GM23248 (cell line): ENCODE measurements at regions not wholly inside any gene's neighbourhood (a gene's known extent, or its start where the extent isn't known, plus 50 kb on each side); places are given as distances from the start of the nearest gene placed in this dataset.

ENCODE experiments used
- DNase-seq: peaks from one replicate; pipeline ENCODE4 v3.0.0-alpha.2; 2015
- H2AFZ ChIP-seq: fragments of 200-600 bp; sonication (generic); 2 replicates; pipeline ENCODE4 v1.6.1; 2016; ENCODE audit warnings: antibody characterized with exemption
- H3F3A ChIP-seq: fragments of 200-600 bp; sonication (generic); 2 replicates; pipeline ENCODE4 v1.6.1; 2016; ENCODE audit warnings: mild to moderate bottlenecking, antibody characterized with exemption, mixed run types; ENCODE audit not compliant: insufficient read depth
- H3K27ac ChIP-seq: fragments of 200-600 bp; sonication (generic); 2 replicates; pipeline ENCODE4 v1.5.1; 2016; ENCODE audit warnings: mild to moderate bottlenecking
- H3K27me3 ChIP-seq: fragments of 200-600 bp; sonication (generic); replicated peaks from 2 replicates; pipeline ENCODE4 v1.6.1; 2016; ENCODE audit warnings: mild to moderate bottlenecking; ENCODE audit not compliant: insufficient read depth
- H3K36me3 ChIP-seq: fragments of 200-600 bp; sonication (generic); 2 replicates; pipeline ENCODE4 v1.6.1; 2016; ENCODE audit warnings: low read depth, mild to moderate bottlenecking
- H3K4me1 ChIP-seq: fragments of 200-600 bp; sonication (generic); 2 replicates; pipeline ENCODE4 v1.6.1; 2016; ENCODE audit warnings: mild to moderate bottlenecking; ENCODE audit not compliant: insufficient read depth
- H3K4me2 ChIP-seq: fragments of 200-600 bp; sonication (generic); one replicate; pipeline ENCODE4 v1.6.1; 2016; ENCODE audit warnings: mild to moderate bottlenecking; ENCODE audit not compliant: unreplicated experiment
- H3K4me3 ChIP-seq: fragments of 200-600 bp; sonication (generic); 2 replicates; pipeline ENCODE4 v1.5.1; 2016; ENCODE audit warnings: mild to moderate bottlenecking
- H3K79me2 ChIP-seq: fragments of 200-600 bp; sonication (generic); 2 replicates; pipeline ENCODE4 v1.6.1; 2016; ENCODE audit warnings: mild to moderate bottlenecking; ENCODE audit not compliant: insufficient read depth
- H3K9ac ChIP-seq: fragments of 200-600 bp; sonication (generic); 2 replicates; pipeline ENCODE4 v1.6.1; 2016; ENCODE audit warnings: mild to moderate bottlenecking
- H3K9me2 ChIP-seq: fragments of 200-600 bp; sonication (generic); 2 replicates; pipeline ENCODE4 v1.6.1; 2016; ENCODE audit warnings: mixed run types, mild to moderate bottlenecking, moderate library complexity; ENCODE audit not compliant: insufficient read depth
- H3K9me3 ChIP-seq: fragments of 200-600 bp; sonication (generic); one replicate; pipeline ENCODE4 v1.6.1; 2017; ENCODE audit warnings: low read depth
- H4K20me1 ChIP-seq: fragments of 200-600 bp; sonication (generic); 2 replicates; pipeline ENCODE4 v1.6.0; 2016; ENCODE audit not compliant: insufficient read depth
- EZH2 ChIP-seq: fragments of 200-600 bp; sonication (generic); IDR thresholded peaks from 2 replicates; pipeline ENCODE4 v1.6.1; 2018; ENCODE audit warnings: antibody characterized with exemption, mild to moderate bottlenecking; ENCODE audit not compliant: insufficient read depth, poor library complexity, severe bottlenecking
- EZH2phosphoT487 ChIP-seq: fragments of 200-600 bp; sonication (generic); IDR thresholded peaks from 2 replicates; pipeline ENCODE4 v1.6.1; 2018; ENCODE audit warnings: antibody characterized with exemption, moderate library complexity, mild to moderate bottlenecking, low read depth; ENCODE audit not compliant: insufficient read depth
- WGBS, 2 experiments: methylation state at CpG; one replicate each; pipeline ENCODE4 v1.1.6; 2015 to 2017; ENCODE audit warnings: low lambda C conversion rate in 2 of 2, low coverage in 1 of 2; ENCODE audit errors: missing lambda C conversion rate in 2 of 2; 5-methylcytosine and 5-hydroxymethylcytosine counted together
- in situ Hi-C: fragments of 300-500 bp; cut with MboI; formaldehyde crosslinking; loops from 2 replicates; pipeline ENCODE4 v1.15.0; 2020

- no peaks in the 10 kb centered on the region for H3K9me2 ChIP-seq
Observed at GRCh38 chrX:66544181-66544580, 94.7 kb downstream of the EDA2R start.

GRCh38 chrX:66504481-66504880, 134.4 kb downstream of the EDA2R start:
- no peaks in the 10 kb centered on the region for H3K4me1 ChIP-seq
- H3K27me3 ChIP-seq, result no peaks in the 10 kb centered on the region
- H3F3A ChIP-seq, result no peaks in the 10 kb centered on the region
- TF ChIP-seq EZH2 (no peak), EZH2phosphoT487 (no peak)
- H3K9ac ChIP-seq, result no peak overlapping the region
- H4K20me1 ChIP-seq, result no peaks in the 10 kb centered on the region
- H2AFZ ChIP-seq, result no peak overlapping the region
- no peaks in the 10 kb centered on the region for H3K9me2 ChIP-seq
- in situ Hi-C loops, result no loop called here
- H3K4me2 ChIP-seq, result no peak overlapping the region
- H3K9me3 ChIP-seq, result no peaks in the 10 kb centered on the region
- H3K36me3 ChIP-seq, result no peaks in the 10 kb centered on the region
- no peak overlapping the region for H3K4me3 ChIP-seq
- H3K79me2 ChIP-seq, result no peaks in the 10 kb centered on the region
- H3K27ac ChIP-seq, result no peak overlapping the region
- DNase-seq, result no peak

More at GRCh38 chrX:66544181-66544580, 94.7 kb downstream of the EDA2R start:
- Histone ChIP-seq H3K79me2 (no peaks in the 10 kb centered on the region), H3K27ac (no peak overlapping the region), H3K4me1 (no peaks in the 10 kb centered on the region), H3K27me3 (no peaks in the 10 kb centered on the region), H3K9ac (no peak overlapping the region), H3K4me3 (no peak overlapping the region), H3K36me3 (no peaks in the 10 kb centered on the region), H4K20me1 (no peaks in the 10 kb centered on the region), H3K9me3 (no peaks in the 10 kb centered on the region), H3F3A (no peaks in the 10 kb centered on the region), H3K4me2 (no peak overlapping the region), H2AFZ (no peak overlapping the region)
- in situ Hi-C loops, result no loop called here
- no peak for TF ChIP-seq EZH2phosphoT487
- no peak for TF ChIP-seq EZH2
- no peak for DNase-seq

GRCh38 chrX:66498672-66499296, 140.1 kb downstream of the EDA2R start:
- Histone ChIP-seq H3K4me3 (no peak overlapping the region), H3K9ac (no peak overlapping the region), H3K4me1 (no peaks in the 10 kb centered on the region), H3F3A (no peaks in the 10 kb centered on the region), H3K36me3 (no peaks in the 10 kb centered on the region), H3K27ac (no peak overlapping the region), H4K20me1 (no peaks in the 10 kb centered on the region), H2AFZ (no peak overlapping the region), H3K9me3 (no peaks in the 10 kb centered on the region), H3K79me2 (no peaks in the 10 kb centered on the region), H3K4me2 (no peak overlapping the region), H3K9me2 (no peaks in the 10 kb centered on the region), H3K27me3 (no peaks in the 10 kb centered on the region)
- in situ Hi-C loops, result no loop called here
- no peak for TF ChIP-seq EZH2phosphoT487
- no peak for TF ChIP-seq EZH2
- DNase-seq, result no peak
- WGBS, 2 experiments, result 50 to 60% methylated on average over 15 to 17 of the region's 19 CpGs

- Histone ChIP-seq H4K20me1 (no peaks in the 10 kb centered on the region), H3K9me2 (no peaks in the 10 kb centered on the region), H3K9me3 (no peaks in the 10 kb centered on the region), H3K4me1 (no peaks in the 10 kb centered on the region), H2AFZ (no peak overlapping the region), H3K36me3 (no peaks in the 10 kb centered on the region), H3K4me3 (no peak overlapping the region), H3K27me3 (no peaks in the 10 kb centered on the region), H3K9ac (no peak overlapping the region), H3K27ac (no peak overlapping the region), H3F3A (no peaks in the 10 kb centered on the region), H3K4me2 (no peak overlapping the region), H3K79me2 (no peaks in the 10 kb centered on the region)
- in situ Hi-C loops, result no loop called here
- DNase-seq, result peak; percentile 4
- no peak for TF ChIP-seq EZH2phosphoT487
- TF ChIP-seq EZH2, result no peak
- WGBS, 2 experiments, result 9 to 19% methylated on average over 4 to 5 of the region's 5 CpGs
Observed at GRCh38 chrX:66489339-66489738, 149.5 kb downstream of the EDA2R start.
